ENCODE measurements at regions not wholly inside any gene's neighbourhood (a gene's known extent, or its start where the extent isn't known, plus 50 kb on each side); places are given as distances from the start of the nearest gene placed in this dataset.

DNA sequence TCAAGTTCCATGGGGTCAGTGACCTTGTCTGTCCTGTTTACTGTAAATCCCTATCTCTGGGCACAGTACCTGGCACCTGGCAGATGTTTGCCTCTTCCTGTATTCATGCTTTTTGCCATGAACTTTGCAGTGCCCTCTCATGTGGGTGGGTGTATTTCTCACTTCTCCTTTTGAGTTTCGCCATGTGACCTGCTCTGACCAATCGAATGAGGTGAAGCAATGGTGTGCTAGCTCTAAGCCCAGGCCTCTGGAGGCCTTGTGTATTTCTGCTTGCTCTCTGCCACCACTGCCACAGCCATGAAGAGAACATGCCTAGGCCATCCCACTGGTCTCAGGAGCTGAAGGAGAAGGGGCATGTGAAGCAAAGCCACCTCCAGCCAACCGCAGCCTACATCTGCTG, 185.5 kb upstream of the ZC3H12A start:
- DNase-seq (no peak), ATAC-seq (ENCODE audit: insufficient read depth, low FRiP score) (no peak)
- Histone ChIP-seq H3K4me1 (ENCODE audit: control insufficient read depth in 5 of 5, insufficient read depth in 5 of 5, low read length in 5 of 5) (no peaks in the 10 kb centered on the region), H3K9ac (ENCODE audit: insufficient read depth in 1 of 2, low read length in 2 of 2) (no peak overlapping the region), H3K36me3 (ENCODE audit: control insufficient read depth in 4 of 4, insufficient read depth in 4 of 4, low read length in 4 of 4) (no peaks in the 10 kb centered on the region), H3K4me3 (no peak overlapping the region), H3K9me3 (ENCODE audit: control insufficient read depth in 4 of 4, insufficient read depth in 3 of 4, low read length in 3 of 4) (peaks cover 0 to 16% (median 0%) of the 10 kb centered on the region in 4 donors), H3K27me3 (ENCODE audit: control insufficient read depth in 3 of 3, insufficient read depth in 3 of 3, low read length in 2 of 3) (peaks cover 0 to 3% (median 0%) of the 10 kb centered on the region in 3 donors), H3K27ac (ENCODE audit: low read depth in 1 of 2, low read length in 1 of 2) (no peak overlapping the region)
- TF ChIP-seq, protein P1, sequence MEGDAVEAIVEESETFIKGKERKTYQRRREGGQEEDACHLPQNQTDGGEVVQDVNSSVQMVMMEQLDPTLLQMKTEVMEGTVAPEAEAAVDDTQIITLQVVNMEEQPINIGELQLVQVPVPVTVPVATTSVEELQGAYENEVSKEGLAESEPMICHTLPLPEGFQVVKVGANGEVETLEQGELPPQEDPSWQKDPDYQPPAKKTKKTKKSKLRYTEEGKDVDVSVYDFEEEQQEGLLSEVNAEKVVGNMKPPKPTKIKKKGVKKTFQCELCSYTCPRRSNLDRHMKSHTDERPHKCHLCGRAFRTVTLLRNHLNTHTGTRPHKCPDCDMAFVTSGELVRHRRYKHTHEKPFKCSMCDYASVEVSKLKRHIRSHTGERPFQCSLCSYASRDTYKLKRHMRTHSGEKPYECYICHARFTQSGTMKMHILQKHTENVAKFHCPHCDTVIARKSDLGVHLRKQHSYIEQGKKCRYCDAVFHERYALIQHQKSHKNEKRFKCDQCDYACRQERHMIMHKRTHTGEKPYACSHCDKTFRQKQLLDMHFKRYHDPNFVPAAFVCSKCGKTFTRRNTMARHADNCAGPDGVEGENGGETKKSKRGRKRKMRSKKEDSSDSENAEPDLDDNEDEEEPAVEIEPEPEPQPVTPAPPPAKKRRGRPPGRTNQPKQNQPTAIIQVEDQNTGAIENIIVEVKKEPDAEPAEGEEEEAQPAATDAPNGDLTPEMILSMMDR (IDR thresholded peaks at IDR 0.05; ENCODE audit: control extremely low read depth, extremely low read depth), result no peak
- WGBS, 2 donors, result 81 to 93% methylated on average over 3 of the region's 3 CpGs

DNA sequence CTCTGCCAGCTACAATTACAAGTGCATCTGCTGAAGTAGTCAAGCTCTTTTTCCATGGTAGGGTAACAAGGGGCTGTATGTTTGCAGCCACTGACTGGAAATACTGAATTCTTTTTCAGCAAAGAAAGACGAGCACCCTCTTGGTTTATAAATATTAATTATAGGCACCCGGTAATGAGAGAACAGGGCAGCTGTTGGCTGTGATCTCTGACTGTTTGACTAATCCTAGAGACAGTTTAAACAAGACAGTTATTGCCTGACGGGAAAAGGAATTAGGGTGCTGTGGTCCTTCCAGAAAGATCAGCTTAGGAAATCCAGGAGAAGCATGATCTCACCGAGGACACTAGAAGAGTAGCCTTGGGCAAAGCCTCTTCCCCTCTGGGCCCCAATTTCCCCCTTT, 183.7 kb upstream of the ZC3H12A start:
- H3K4me1 ChIP-seq (ENCODE audit: control insufficient read depth in 5 of 5, insufficient read depth in 5 of 5, low read length in 5 of 5), result no peaks in the 10 kb centered on the region
- no peak overlapping the region for H3K4me3 ChIP-seq
- no peak overlapping the region for H3K27ac ChIP-seq (ENCODE audit: low read depth in 1 of 2, low read length in 1 of 2)
- H3K9ac ChIP-seq (ENCODE audit: insufficient read depth in 1 of 2, low read length in 2 of 2), result no peak overlapping the region
- peaks cover 0 to 14% (median 0%) of the 10 kb centered on the region in 4 donors for H3K9me3 ChIP-seq (ENCODE audit: control insufficient read depth in 4 of 4, insufficient read depth in 3 of 4, low read length in 3 of 4)
- ATAC-seq (ENCODE audit: insufficient read depth, low FRiP score) (no peak), DNase-seq (no peak)
- no peaks in the 10 kb centered on the region for H3K36me3 ChIP-seq (ENCODE audit: control insufficient read depth in 4 of 4, insufficient read depth in 4 of 4, low read length in 4 of 4)
- 54 to 71% methylated on average over 4 of the region's 4 CpGs for WGBS, 2 donors
- peaks cover 0 to 3% (median 3%) of the 10 kb centered on the region in 3 donors for H3K27me3 ChIP-seq (ENCODE audit: control insufficient read depth in 3 of 3, insufficient read depth in 3 of 3, low read length in 2 of 3)
- TF ChIP-seq, protein P1 (IDR thresholded peaks at IDR 0.05; ENCODE audit: control extremely low read depth, extremely low read depth), result no peak

DNA sequence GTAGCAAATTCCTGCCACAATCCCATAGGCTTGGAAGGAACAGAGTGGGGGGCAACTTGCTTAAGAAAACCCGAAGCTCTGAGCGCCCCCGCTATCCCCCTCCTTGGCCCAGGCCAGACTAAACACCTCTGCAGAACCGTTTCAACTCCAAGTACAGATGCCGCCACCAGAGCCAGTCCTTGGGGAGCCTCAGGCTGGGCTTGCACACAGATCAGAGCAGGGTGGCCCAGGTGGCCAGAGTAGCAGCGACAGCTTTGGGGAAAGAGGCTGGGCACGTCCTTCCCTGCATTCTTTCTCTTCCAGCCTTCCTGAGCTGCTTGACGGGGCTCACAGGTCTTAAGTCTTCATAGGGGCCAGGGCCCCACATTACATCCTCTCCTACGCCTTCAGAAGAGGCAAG, 181.6 kb upstream of the ZC3H12A start:
- Histone ChIP-seq H3K9me3 (ENCODE audit: control insufficient read depth in 4 of 4, insufficient read depth in 3 of 4, low read length in 3 of 4) (peaks cover 0 to 6% (median 0%) of the 10 kb centered on the region in 4 donors), H3K36me3 (ENCODE audit: control insufficient read depth in 4 of 4, insufficient read depth in 4 of 4, low read length in 4 of 4) (no peaks in the 10 kb centered on the region), H3K9ac (ENCODE audit: insufficient read depth in 1 of 2, low read length in 2 of 2) (no peak overlapping the region), H3K4me1 (ENCODE audit: control insufficient read depth in 5 of 5, insufficient read depth in 5 of 5, low read length in 5 of 5) (no peaks in the 10 kb centered on the region), H3K27me3 (ENCODE audit: control insufficient read depth in 3 of 3, insufficient read depth in 3 of 3, low read length in 2 of 3) (peaks cover 0 to 7% (median 5%) of the 10 kb centered on the region in 3 donors), H3K4me3 (no peak overlapping the region), H3K27ac (ENCODE audit: low read depth in 1 of 2, low read length in 1 of 2) (no peak overlapping the region)
- 61 to 64% methylated on average over 9 of the region's 9 CpGs for WGBS, 2 donors
- DNase-seq (no peak), ATAC-seq (ENCODE audit: insufficient read depth, low FRiP score) (no peak)
- TF ChIP-seq, protein P1 (IDR thresholded peaks at IDR 0.05; ENCODE audit: control extremely low read depth, extremely low read depth), result no peak

DNA sequence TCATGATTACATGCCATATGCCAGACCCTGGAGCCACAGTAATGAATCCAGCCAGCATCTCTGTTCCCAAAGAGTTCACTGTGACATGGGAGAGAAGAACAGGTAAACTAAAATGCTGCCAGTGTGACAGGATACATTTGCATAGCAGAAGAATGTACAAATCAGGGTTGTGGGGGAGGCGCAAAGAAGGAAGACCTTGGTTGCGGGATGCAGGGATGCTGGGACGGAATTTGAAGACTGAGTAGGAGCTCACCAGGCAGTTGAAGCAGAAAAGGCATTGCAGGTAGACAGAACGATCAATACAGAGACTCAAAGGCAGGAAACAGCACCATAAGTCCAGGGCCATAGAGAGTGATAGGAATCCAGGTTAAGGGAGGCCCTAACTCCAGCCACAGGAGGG, 180.3 kb upstream of the ZC3H12A start:
- peaks cover 0 to 6% (median 0%) of the 10 kb centered on the region in 4 donors for H3K9me3 ChIP-seq (ENCODE audit: control insufficient read depth in 4 of 4, insufficient read depth in 3 of 4, low read length in 3 of 4)
- WGBS, 2 donors, result 60 to 83% methylated on average over 4 of the region's 4 CpGs
- no peaks in the 10 kb centered on the region for H3K36me3 ChIP-seq (ENCODE audit: control insufficient read depth in 4 of 4, insufficient read depth in 4 of 4, low read length in 4 of 4)
- H3K27ac ChIP-seq (ENCODE audit: low read depth in 1 of 2, low read length in 1 of 2), result no peak overlapping the region
- peaks cover 0 to 12% (median 11%) of the 10 kb centered on the region in 3 donors for H3K27me3 ChIP-seq (ENCODE audit: control insufficient read depth in 3 of 3, insufficient read depth in 3 of 3, low read length in 2 of 3)
- no peak for DNase-seq
- H3K4me1 ChIP-seq (ENCODE audit: control insufficient read depth in 5 of 5, insufficient read depth in 5 of 5, low read length in 5 of 5), result no peaks in the 10 kb centered on the region
- TF ChIP-seq, protein P1 (IDR thresholded peaks at IDR 0.05; ENCODE audit: control extremely low read depth, extremely low read depth), result no peak
- H3K4me3 ChIP-seq, result no peak overlapping the region
- no peak for ATAC-seq (ENCODE audit: insufficient read depth, low FRiP score)
- H3K9ac ChIP-seq (ENCODE audit: insufficient read depth in 1 of 2, low read length in 2 of 2), result no peak overlapping the region

Measured in lung (tissue), 11 donors.